ENCODE measurements at regions not wholly inside any gene's neighbourhood (a gene's known extent, or its start where the extent isn't known, plus 50 kb on each side); places are given as distances from the start of the nearest gene placed in this dataset.
"Not testable (repeated sequence)": the region's sequence is repeated elsewhere in the genome, so short reads cannot be mapped to it uniquely, and the experiment has no call there.

GRCh38 chr9:66781240-66781639 lies 119.3 kb upstream of the ZNF658 start:
- H3K27ac Mint-ChIP-seq; H3K27me3 Mint-ChIP-seq; POLR2A ChIA-PET; ATAC-seq (ENCODE audit: low read depth); intact Hi-C loops (cut with micrococcal nuclease); DNase-seq; CTCF ChIA-PET; H3K9me3 Mint-ChIP-seq; H3K36me3 Mint-ChIP-seq (ENCODE audit: low read depth); H3K4me1 Mint-ChIP-seq; H3K4me3 Mint-ChIP-seq: not testable (repeated sequence)

- ATAC-seq (ENCODE audit: low read depth); H3K27ac Mint-ChIP-seq; H3K36me3 Mint-ChIP-seq (ENCODE audit: low read depth); POLR2A ChIA-PET; H3K4me3 Mint-ChIP-seq; intact Hi-C loops (cut with micrococcal nuclease); H3K9me3 Mint-ChIP-seq; DNase-seq; CTCF ChIA-PET; H3K4me1 Mint-ChIP-seq; H3K27me3 Mint-ChIP-seq: not testable (repeated sequence)
Measured at GRCh38 chr9:66782010-66782409, 118.5 kb upstream of the ZNF658 start.

- CTCF ChIA-PET; intact Hi-C loops (cut with micrococcal nuclease); POLR2A ChIA-PET; H3K27me3 Mint-ChIP-seq; H3K4me1 Mint-ChIP-seq; H3K4me3 Mint-ChIP-seq; DNase-seq; H3K9me3 Mint-ChIP-seq; H3K27ac Mint-ChIP-seq; ATAC-seq (ENCODE audit: low read depth); H3K36me3 Mint-ChIP-seq (ENCODE audit: low read depth): not testable (repeated sequence)
Measured at GRCh38 chr9:66785603-66786002, 114.9 kb upstream of the ZNF658 start.

- POLR2A ChIA-PET; H3K27me3 Mint-ChIP-seq; intact Hi-C loops (cut with micrococcal nuclease): not testable (repeated sequence)
Measured at GRCh38 chr9:66791092-66791750, 109.3 kb upstream of the ZNF658 start.

GRCh38 chr9:66794769-66795168 lies 105.8 kb upstream of the ZNF658 start:
- H3K9me3 Mint-ChIP-seq; ATAC-seq (ENCODE audit: low read depth); H3K27ac Mint-ChIP-seq; H3K4me3 Mint-ChIP-seq; intact Hi-C loops (cut with micrococcal nuclease); H3K27me3 Mint-ChIP-seq; H3K36me3 Mint-ChIP-seq (ENCODE audit: low read depth); H3K4me1 Mint-ChIP-seq; DNase-seq; CTCF ChIA-PET; POLR2A ChIA-PET: not testable (repeated sequence)

More at GRCh38 chr9:66791092-66791750, 109.3 kb upstream of the ZNF658 start:
- H3K36me3 Mint-ChIP-seq (ENCODE audit: low read depth); H3K9me3 Mint-ChIP-seq; DNase-seq; CTCF ChIA-PET; H3K27ac Mint-ChIP-seq; H3K4me1 Mint-ChIP-seq; H3K4me3 Mint-ChIP-seq; ATAC-seq (ENCODE audit: low read depth): not testable (repeated sequence)

- H3K9me3 Mint-ChIP-seq; DNase-seq; H3K36me3 Mint-ChIP-seq (ENCODE audit: low read depth); intact Hi-C loops (cut with micrococcal nuclease); H3K4me1 Mint-ChIP-seq; ATAC-seq (ENCODE audit: low read depth); H3K4me3 Mint-ChIP-seq; CTCF ChIA-PET; H3K27ac Mint-ChIP-seq; POLR2A ChIA-PET; H3K27me3 Mint-ChIP-seq: not testable (repeated sequence)
Measured at GRCh38 chr9:66795723-66796503, 104.6 kb upstream of the ZNF658 start.

GRCh38 chr9:66797905-66798616 lies 102.5 kb upstream of the ZNF658 start:
- intact Hi-C loops (cut with micrococcal nuclease); ATAC-seq (ENCODE audit: low read depth); H3K27ac Mint-ChIP-seq; H3K4me3 Mint-ChIP-seq; H3K9me3 Mint-ChIP-seq; H3K4me1 Mint-ChIP-seq; H3K36me3 Mint-ChIP-seq (ENCODE audit: low read depth); H3K27me3 Mint-ChIP-seq; CTCF ChIA-PET; POLR2A ChIA-PET; DNase-seq: not testable (repeated sequence)

GRCh38 chr9:66803619-66804018 lies 96.9 kb upstream of the ZNF658 start:
- H3K4me3 Mint-ChIP-seq; H3K4me1 Mint-ChIP-seq; intact Hi-C loops (cut with micrococcal nuclease); POLR2A ChIA-PET; H3K27me3 Mint-ChIP-seq; ATAC-seq (ENCODE audit: low read depth); DNase-seq; H3K9me3 Mint-ChIP-seq; H3K36me3 Mint-ChIP-seq (ENCODE audit: low read depth); H3K27ac Mint-ChIP-seq; CTCF ChIA-PET: not testable (repeated sequence)

GRCh38 chr9:66810247-66810646 lies 90.3 kb upstream of the ZNF658 start:
- H3K27ac Mint-ChIP-seq; H3K36me3 Mint-ChIP-seq (ENCODE audit: low read depth); ATAC-seq (ENCODE audit: low read depth); H3K4me3 Mint-ChIP-seq; H3K4me1 Mint-ChIP-seq; CTCF ChIA-PET; POLR2A ChIA-PET; intact Hi-C loops (cut with micrococcal nuclease); H3K27me3 Mint-ChIP-seq; DNase-seq; H3K9me3 Mint-ChIP-seq: not testable (repeated sequence)

- POLR2A ChIA-PET; H3K9me3 Mint-ChIP-seq; H3K4me1 Mint-ChIP-seq; H3K27ac Mint-ChIP-seq; CTCF ChIA-PET; DNase-seq; H3K36me3 Mint-ChIP-seq (ENCODE audit: low read depth); ATAC-seq (ENCODE audit: low read depth); intact Hi-C loops (cut with micrococcal nuclease); H3K4me3 Mint-ChIP-seq; H3K27me3 Mint-ChIP-seq: not testable (repeated sequence)
Measured at GRCh38 chr9:66812367-66812766, 88.2 kb upstream of the ZNF658 start.

GRCh38 chr9:66812967-66813366 lies 87.6 kb upstream of the ZNF658 start:
- H3K4me1 Mint-ChIP-seq; POLR2A ChIA-PET; CTCF ChIA-PET; H3K36me3 Mint-ChIP-seq (ENCODE audit: low read depth); DNase-seq; H3K9me3 Mint-ChIP-seq; intact Hi-C loops (cut with micrococcal nuclease); H3K27ac Mint-ChIP-seq; ATAC-seq (ENCODE audit: low read depth); H3K4me3 Mint-ChIP-seq; H3K27me3 Mint-ChIP-seq: not testable (repeated sequence)

- DNase-seq; H3K9me3 Mint-ChIP-seq; H3K27me3 Mint-ChIP-seq; H3K36me3 Mint-ChIP-seq (ENCODE audit: low read depth); intact Hi-C loops (cut with micrococcal nuclease); CTCF ChIA-PET; H3K4me1 Mint-ChIP-seq; H3K27ac Mint-ChIP-seq; ATAC-seq (ENCODE audit: low read depth); POLR2A ChIA-PET; H3K4me3 Mint-ChIP-seq: not testable (repeated sequence)
Measured at GRCh38 chr9:66814038-66814437, 86.5 kb upstream of the ZNF658 start.
